Stimulated activated memory B cell treated with anti-CD40 and anti-IgM and Interleukin-4, amounts not matched to agents 10 μg/mL and 1 μg/mL and 100 μg/mL, for 72 hours (primary cell): ENCODE measurements at regions not wholly inside any gene's neighbourhood (a gene's known extent, or its start where the extent isn't known, plus 50 kb on each side); places are given as distances from the start of the nearest gene placed in this dataset.

Experiments
- ATAC-seq: fragments of 150-1000 bp; cut with Tn5 transposase; 2 replicates; pipeline ENCODE4 v1.10.0; 2021
- H3K27ac Mint-ChIP-seq: one replicate; pipeline ENCODE4 v1.8.0; 2022; ENCODE audit warnings: mild to moderate bottlenecking, mixed read lengths
- H3K27me3 Mint-ChIP-seq: one replicate; pipeline ENCODE4 v1.8.0; 2022; ENCODE audit warnings: mixed read lengths
- H3K36me3 Mint-ChIP-seq: one replicate; pipeline ENCODE4 v1.8.0; 2022; ENCODE audit warnings: mixed read lengths
- H3K4me1 Mint-ChIP-seq: one replicate; pipeline ENCODE4 v1.8.0; 2022; ENCODE audit warnings: mixed read lengths
- H3K4me3 Mint-ChIP-seq: one replicate; pipeline ENCODE4 v1.8.0; 2022; ENCODE audit warnings: mild to moderate bottlenecking, moderate library complexity, mixed read lengths
- H3K9me3 Mint-ChIP-seq: one replicate; pipeline ENCODE4 v1.8.0; 2022; ENCODE audit warnings: mixed read lengths

DNA sequence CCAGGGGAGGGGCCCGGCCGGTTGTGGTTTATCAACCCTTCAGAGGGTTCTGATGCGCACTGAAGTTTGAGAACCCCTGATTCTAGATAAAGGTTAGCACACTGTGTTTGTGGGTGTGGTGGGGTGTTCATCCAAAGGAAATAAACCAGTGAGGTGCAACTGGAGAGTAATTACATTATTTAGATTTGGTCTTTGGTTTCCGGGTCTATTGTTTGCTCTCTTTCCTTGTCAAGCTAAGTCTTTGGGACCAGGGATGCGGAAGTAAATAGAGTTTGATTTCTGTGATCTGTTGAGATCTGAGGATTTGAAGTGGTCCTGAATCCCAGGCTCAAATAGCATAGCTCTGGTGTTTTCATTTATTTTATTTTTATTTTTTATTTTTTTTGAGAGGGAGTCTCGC is 50.5 kb upstream of the CLMP start:
- H3K36me3 Mint-ChIP-seq: no peaks in the 10 kb centered on the region
- no peak for ATAC-seq
- peaks cover 35% of the 10 kb centered on the region for H3K27me3 Mint-ChIP-seq
- no peak overlapping the region for H3K27ac Mint-ChIP-seq
- H3K4me1 Mint-ChIP-seq: peaks cover 6% of the 10 kb centered on the region
- H3K9me3 Mint-ChIP-seq: no peaks in the 10 kb centered on the region
- H3K4me3 Mint-ChIP-seq: no peak overlapping the region
